ENCODE measurements at regions not wholly inside any gene's neighbourhood (a gene's known extent, or its start where the extent isn't known, plus 50 kb on each side); places are given as distances from the start of the nearest gene placed in this dataset.

- Histone ChIP-seq H3K9me2 (replicated peaks; ENCODE audit: insufficient read depth, low read length) (no peaks in the 10 kb centered on the region), H3K27me3 (ENCODE audit: low read length) (no peaks in the 10 kb centered on the region), H3K4me3 (ENCODE audit: low read length) (no peak overlapping the region), H3K9ac (ENCODE audit: low read length) (no peak overlapping the region), H3K4me1 (ENCODE audit: low read length) (no peaks in the 10 kb centered on the region), H3K4me2 (ENCODE audit: low read depth, low read length, poor library complexity, severe bottlenecking) (no peak overlapping the region), H3K9me3 (ENCODE audit: low read length) (no peaks in the 10 kb centered on the region), H4K20me1 (ENCODE audit: insufficient read depth, low read depth, low read length) (no peaks in the 10 kb centered on the region), H3K79me2 (ENCODE audit: low read length) (no peaks in the 10 kb centered on the region), H3K27ac (ENCODE audit: low read length) (no peak overlapping the region), H3K36me3 (ENCODE audit: insufficient read depth, low read length) (no peaks in the 10 kb centered on the region), H2AFZ (ENCODE audit: low read length) (no peak overlapping the region)
- no peak for DNase-seq
Observed at GRCh38 chr3:106421909-106422308, 553.1 kb upstream of the CBLB start.

- Histone ChIP-seq H3K4me2 (ENCODE audit: low read depth, low read length, poor library complexity, severe bottlenecking) (no peak overlapping the region), H3K27ac (ENCODE audit: low read length) (no peak overlapping the region), H3K9ac (ENCODE audit: low read length) (no peak overlapping the region), H3K9me3 (ENCODE audit: low read length) (no peaks in the 10 kb centered on the region), H3K27me3 (ENCODE audit: low read length) (no peaks in the 10 kb centered on the region), H3K79me2 (ENCODE audit: low read length) (no peaks in the 10 kb centered on the region), H3K36me3 (ENCODE audit: insufficient read depth, low read length) (no peaks in the 10 kb centered on the region), H3K4me3 (ENCODE audit: low read length) (no peak overlapping the region), H3K4me1 (ENCODE audit: low read length) (no peaks in the 10 kb centered on the region), H3K9me2 (replicated peaks; ENCODE audit: insufficient read depth, low read length) (no peaks in the 10 kb centered on the region), H4K20me1 (ENCODE audit: insufficient read depth, low read depth, low read length) (no peaks in the 10 kb centered on the region), H2AFZ (ENCODE audit: low read length) (no peak overlapping the region)
- no peak for DNase-seq
Observed at GRCh38 chr3:106423321-106424225, 554.8 kb upstream of the CBLB start.

- Histone ChIP-seq H3K9ac (ENCODE audit: low read length) (no peak overlapping the region), H3K4me2 (ENCODE audit: low read depth, low read length, poor library complexity, severe bottlenecking) (no peak overlapping the region), H3K9me2 (replicated peaks; ENCODE audit: insufficient read depth, low read length) (no peaks in the 10 kb centered on the region), H3K79me2 (ENCODE audit: low read length) (no peaks in the 10 kb centered on the region), H3K27me3 (ENCODE audit: low read length) (no peaks in the 10 kb centered on the region), H3K4me1 (ENCODE audit: low read length) (no peaks in the 10 kb centered on the region), H3K27ac (ENCODE audit: low read length) (no peak overlapping the region), H2AFZ (ENCODE audit: low read length) (no peak overlapping the region), H4K20me1 (ENCODE audit: insufficient read depth, low read depth, low read length) (no peaks in the 10 kb centered on the region), H3K9me3 (ENCODE audit: low read length) (no peaks in the 10 kb centered on the region), H3K4me3 (ENCODE audit: low read length) (no peak overlapping the region), H3K36me3 (ENCODE audit: insufficient read depth, low read length) (no peaks in the 10 kb centered on the region)
- no peak for DNase-seq
Observed at GRCh38 chr3:106425026-106425425, 556.2 kb upstream of the CBLB start.

- H2AFZ ChIP-seq (ENCODE audit: low read length), result no peak overlapping the region
Observed at GRCh38 chr3:106425916-106426315, 557.1 kb upstream of the CBLB start.

GRCh38 chr3:106428565-106428994 lies 559.8 kb upstream of the CBLB start:
- Histone ChIP-seq H3K9ac (ENCODE audit: low read length) (no peak overlapping the region), H3K4me3 (ENCODE audit: low read length) (no peak overlapping the region), H3K4me1 (ENCODE audit: low read length) (no peaks in the 10 kb centered on the region), H3K27me3 (ENCODE audit: low read length) (no peaks in the 10 kb centered on the region), H2AFZ (ENCODE audit: low read length) (no peak overlapping the region), H3K9me2 (replicated peaks; ENCODE audit: insufficient read depth, low read length) (no peaks in the 10 kb centered on the region), H4K20me1 (ENCODE audit: insufficient read depth, low read depth, low read length) (no peaks in the 10 kb centered on the region), H3K79me2 (ENCODE audit: low read length) (no peaks in the 10 kb centered on the region), H3K36me3 (ENCODE audit: insufficient read depth, low read length) (no peaks in the 10 kb centered on the region), H3K4me2 (ENCODE audit: low read depth, low read length, poor library complexity, severe bottlenecking) (no peak overlapping the region), H3K27ac (ENCODE audit: low read length) (no peak overlapping the region), H3K9me3 (ENCODE audit: low read length) (no peaks in the 10 kb centered on the region)
- no peak for DNase-seq

More at GRCh38 chr3:106425916-106426315, 557.1 kb upstream of the CBLB start:
- no peak overlapping the region for H3K9ac ChIP-seq (ENCODE audit: low read length)
- H4K20me1 ChIP-seq (ENCODE audit: insufficient read depth, low read depth, low read length), result no peaks in the 10 kb centered on the region
- H3K4me3 ChIP-seq (ENCODE audit: low read length), result no peak overlapping the region
- no peak overlapping the region for H3K27ac ChIP-seq (ENCODE audit: low read length)
- no peaks in the 10 kb centered on the region for H3K79me2 ChIP-seq (ENCODE audit: low read length)
- no peak overlapping the region for H3K4me2 ChIP-seq (ENCODE audit: low read depth, low read length, poor library complexity, severe bottlenecking)
- H3K4me1 ChIP-seq (ENCODE audit: low read length), result no peaks in the 10 kb centered on the region
- H3K36me3 ChIP-seq (ENCODE audit: insufficient read depth, low read length), result no peaks in the 10 kb centered on the region
- no peaks in the 10 kb centered on the region for H3K9me2 ChIP-seq (replicated peaks; ENCODE audit: insufficient read depth, low read length)
- no peak for DNase-seq
- H3K27me3 ChIP-seq (ENCODE audit: low read length), result no peaks in the 10 kb centered on the region
- no peaks in the 10 kb centered on the region for H3K9me3 ChIP-seq (ENCODE audit: low read length)

- H3K9me2 ChIP-seq (replicated peaks; ENCODE audit: insufficient read depth, low read length), result no peaks in the 10 kb centered on the region
- no peak overlapping the region for H3K4me2 ChIP-seq (ENCODE audit: low read depth, low read length, poor library complexity, severe bottlenecking)
- no peaks in the 10 kb centered on the region for H3K36me3 ChIP-seq (ENCODE audit: insufficient read depth, low read length)
- DNase-seq, result no peak
- no peaks in the 10 kb centered on the region for H4K20me1 ChIP-seq (ENCODE audit: insufficient read depth, low read depth, low read length)
- H3K4me1 ChIP-seq (ENCODE audit: low read length), result no peaks in the 10 kb centered on the region
- no peaks in the 10 kb centered on the region for H3K79me2 ChIP-seq (ENCODE audit: low read length)
- no peaks in the 10 kb centered on the region for H3K9me3 ChIP-seq (ENCODE audit: low read length)
- no peak overlapping the region for H2AFZ ChIP-seq (ENCODE audit: low read length)
- no peak overlapping the region for H3K9ac ChIP-seq (ENCODE audit: low read length)
- H3K27ac ChIP-seq (ENCODE audit: low read length), result no peak overlapping the region
- no peak overlapping the region for H3K4me3 ChIP-seq (ENCODE audit: low read length)
- no peaks in the 10 kb centered on the region for H3K27me3 ChIP-seq (ENCODE audit: low read length)
Observed at GRCh38 chr3:106431721-106432120, 562.9 kb upstream of the CBLB start.

GRCh38 chr3:106435899-106436453 lies 567.2 kb upstream of the CBLB start:
- no peak overlapping the region for H3K9ac ChIP-seq (ENCODE audit: low read length)
- no peaks in the 10 kb centered on the region for H3K36me3 ChIP-seq (ENCODE audit: insufficient read depth, low read length)
- no peak overlapping the region for H2AFZ ChIP-seq (ENCODE audit: low read length)
- H3K9me3 ChIP-seq (ENCODE audit: low read length), result no peaks in the 10 kb centered on the region
- no peaks in the 10 kb centered on the region for H3K27me3 ChIP-seq (ENCODE audit: low read length)
- no peak overlapping the region for H3K4me2 ChIP-seq (ENCODE audit: low read depth, low read length, poor library complexity, severe bottlenecking)
- H4K20me1 ChIP-seq (ENCODE audit: insufficient read depth, low read depth, low read length), result no peaks in the 10 kb centered on the region
- H3K4me1 ChIP-seq (ENCODE audit: low read length), result no peaks in the 10 kb centered on the region
- H3K4me3 ChIP-seq (ENCODE audit: low read length), result no peak overlapping the region
- no peak for DNase-seq
- H3K79me2 ChIP-seq (ENCODE audit: low read length), result no peaks in the 10 kb centered on the region
- H3K9me2 ChIP-seq (replicated peaks; ENCODE audit: insufficient read depth, low read length), result no peaks in the 10 kb centered on the region
- H3K27ac ChIP-seq (ENCODE audit: low read length), result no peak overlapping the region

GRCh38 chr3:106438887-106439286 lies 570.1 kb upstream of the CBLB start:
- H3K27ac ChIP-seq (ENCODE audit: low read length), result no peak overlapping the region
- H4K20me1 ChIP-seq (ENCODE audit: insufficient read depth, low read depth, low read length), result no peaks in the 10 kb centered on the region
- no peaks in the 10 kb centered on the region for H3K27me3 ChIP-seq (ENCODE audit: low read length)
- H2AFZ ChIP-seq (ENCODE audit: low read length), result no peak overlapping the region
- H3K4me2 ChIP-seq (ENCODE audit: low read depth, low read length, poor library complexity, severe bottlenecking), result no peak overlapping the region
- no peaks in the 10 kb centered on the region for H3K4me1 ChIP-seq (ENCODE audit: low read length)
- H3K36me3 ChIP-seq (ENCODE audit: insufficient read depth, low read length), result no peaks in the 10 kb centered on the region
- no peak overlapping the region for H3K9ac ChIP-seq (ENCODE audit: low read length)
- no peak overlapping the region for H3K4me3 ChIP-seq (ENCODE audit: low read length)
- no peak for DNase-seq
- H3K9me3 ChIP-seq (ENCODE audit: low read length), result no peaks in the 10 kb centered on the region
- no peaks in the 10 kb centered on the region for H3K79me2 ChIP-seq (ENCODE audit: low read length)
- no peaks in the 10 kb centered on the region for H3K9me2 ChIP-seq (replicated peaks; ENCODE audit: insufficient read depth, low read length)

Measured in Karpas-422 (cell line).